ENCODE measurements at regions not wholly inside any gene's neighbourhood (a gene's known extent, or its start where the extent isn't known, plus 50 kb on each side); places are given as distances from the start of the nearest gene placed in this dataset.

- DNase-seq (ENCODE audit: low spot score in 2 of 2) = peak in 1 of 2 donors; percentile 70
- H3K27ac ChIP-seq = peak overlapping the region; percentile 83 to 87
- no peak overlapping the region for H3K4me3 ChIP-seq
- no peak for TF ChIP-seq CTCF (IDR thresholded peaks at IDR 0.05)
- no peaks in the 10 kb centered on the region for H3K36me3 ChIP-seq
- H3K4me1 ChIP-seq = peaks cover 19 to 53% of the 10 kb centered on the region in 2 donors
- no peaks in the 10 kb centered on the region for H3K27me3 ChIP-seq
- H3K9me3 ChIP-seq = no peaks in the 10 kb centered on the region
- intact Hi-C loops (cut with DNase I) = loop anchor here (2.0 to 10.0 kb wide), 3 partner anchors 15 to 749 kb away; no protein-coding TSS in a partner anchor
Measured at GRCh38 chr6:82013561-82014530, 233.7 kb downstream of the IBTK start.

GRCh38 chr6:82006027-82006738 is 241.4 kb downstream of the IBTK start:
- no peaks in the 10 kb centered on the region for H3K4me1 ChIP-seq
- H3K4me3 ChIP-seq = no peak overlapping the region
- H3K9me3 ChIP-seq = peaks cover 7 to 17% of the 10 kb centered on the region in 2 donors
- DNase-seq (ENCODE audit: low spot score in 2 of 2) = no peak
- peak in 2 of 3 experiments; percentile 49 to 59 for TF ChIP-seq CTCF (IDR thresholded peaks at IDR 0.05)
- H3K36me3 ChIP-seq = no peaks in the 10 kb centered on the region
- H3K27ac ChIP-seq = no peak overlapping the region
- intact Hi-C loops (cut with DNase I) = no loop called here
- H3K27me3 ChIP-seq = no peaks in the 10 kb centered on the region

- Histone ChIP-seq H3K9me3 (no peaks in the 10 kb centered on the region), H3K27ac (no peak overlapping the region), H3K4me3 (no peak overlapping the region), H3K27me3 (no peaks in the 10 kb centered on the region), H3K36me3 (no peaks in the 10 kb centered on the region), H3K4me1 (peaks cover 9% of the 10 kb centered on the region in 2 donors)
- intact Hi-C loops (cut with DNase I) = no loop called here
- no peak for DNase-seq (ENCODE audit: low spot score in 2 of 2)
- TF ChIP-seq CTCF (IDR thresholded peaks at IDR 0.05) = no peak
Measured at GRCh38 chr6:82000551-82000950, 247.0 kb downstream of the IBTK start.

GRCh38 chr6:81999826-82000225 is 247.3 kb upstream of the TENT5A start:
- Histone ChIP-seq H3K4me1 (peaks cover 9% of the 10 kb centered on the region in 2 donors), H3K9me3 (no peaks in the 10 kb centered on the region), H3K4me3 (no peak overlapping the region), H3K27me3 (no peaks in the 10 kb centered on the region), H3K36me3 (no peaks in the 10 kb centered on the region), H3K27ac (no peak overlapping the region)
- intact Hi-C loops (cut with DNase I) = loop anchor here (2.0 kb wide), 1 partner anchor 13 kb away; no protein-coding TSS in a partner anchor
- TF ChIP-seq CTCF (IDR thresholded peaks at IDR 0.05) = no peak
- DNase-seq (ENCODE audit: low spot score in 2 of 2) = no peak

- no peaks in the 10 kb centered on the region for H3K27me3 ChIP-seq
- no peak for TF ChIP-seq CTCF (IDR thresholded peaks at IDR 0.05)
- no peak overlapping the region for H3K27ac ChIP-seq
- no peaks in the 10 kb centered on the region for H3K9me3 ChIP-seq
- H3K4me3 ChIP-seq = no peak overlapping the region
- intact Hi-C loops (cut with DNase I) = loop anchor here (2.0 kb wide), 1 partner anchor 14 kb away; no protein-coding TSS in a partner anchor
- H3K36me3 ChIP-seq = no peaks in the 10 kb centered on the region
- no peak for DNase-seq (ENCODE audit: low spot score in 2 of 2)
- H3K4me1 ChIP-seq = peaks cover 9% of the 10 kb centered on the region in 2 donors
Measured at GRCh38 chr6:81999270-81999669, 246.8 kb upstream of the TENT5A start.
